Calu3 (cell line): ENCODE measurements at regions not wholly inside any gene's neighbourhood (a gene's known extent, or its start where the extent isn't known, plus 50 kb on each side); places are given as distances from the start of the nearest gene placed in this dataset.

Experiments used
- BruUV-seq: library from RNA; stranded (reverse); fragments of 400-500 nt; replicated peaks from 2 replicates; lab custom pipeline; 2021; lab: Mats Ljungman, UMichigan
- CTCF ChIA-PET: fragments of 300-600 bp; sonication (Branson Sonifier 250); formaldehyde crosslinking; loops from one replicate; lab custom pipeline; 2022; ENCODE audit warnings: antibody characterized with exemption; lab: Charles Lee
- DNase-seq: peaks from one replicate; pipeline ENCODE4 v3.0.0; 2022
- H3K27ac Mint-ChIP-seq: one replicate; pipeline ENCODE4 v1.8.0; 2022; ENCODE audit warnings: mixed read lengths; ENCODE audit not compliant: unreplicated experiment
- H3K27me3 Mint-ChIP-seq: one replicate; pipeline ENCODE4 v1.8.0; 2022; ENCODE audit warnings: mixed read lengths; ENCODE audit not compliant: unreplicated experiment
- H3K36me3 Mint-ChIP-seq: one replicate; pipeline ENCODE4 v1.8.0; 2022; ENCODE audit warnings: mild to moderate bottlenecking, moderate library complexity, mixed read lengths; ENCODE audit not compliant: insufficient read depth, unreplicated experiment
- H3K4me1 Mint-ChIP-seq: one replicate; pipeline ENCODE4 v1.8.0; 2022; ENCODE audit warnings: mild to moderate bottlenecking, low read depth, mixed read lengths; ENCODE audit not compliant: unreplicated experiment
- H3K4me3 Mint-ChIP-seq: one replicate; pipeline ENCODE4 v1.8.0; 2022; ENCODE audit warnings: mild to moderate bottlenecking, low read depth, moderate library complexity, mixed read lengths; ENCODE audit not compliant: unreplicated experiment
- H3K9me3 Mint-ChIP-seq: one replicate; pipeline ENCODE4 v1.8.0; 2022; ENCODE audit warnings: low read depth, mixed read lengths; ENCODE audit not compliant: unreplicated experiment
- CTCF ChIP-seq: fragments of 200-600 bp; IDR thresholded peaks from one replicate; pipeline ENCODE4 v1.8.0; 2022; ENCODE audit warnings: antibody characterized with exemption; ENCODE audit not compliant: unreplicated experiment
- intact Hi-C: fragments of 100-400 bp; cut with micrococcal nuclease; formaldehyde crosslinking; loops from one replicate; pipeline ENCODE4 v1.10.0; 2022; ENCODE audit not compliant: unreplicated experiment

DNA sequence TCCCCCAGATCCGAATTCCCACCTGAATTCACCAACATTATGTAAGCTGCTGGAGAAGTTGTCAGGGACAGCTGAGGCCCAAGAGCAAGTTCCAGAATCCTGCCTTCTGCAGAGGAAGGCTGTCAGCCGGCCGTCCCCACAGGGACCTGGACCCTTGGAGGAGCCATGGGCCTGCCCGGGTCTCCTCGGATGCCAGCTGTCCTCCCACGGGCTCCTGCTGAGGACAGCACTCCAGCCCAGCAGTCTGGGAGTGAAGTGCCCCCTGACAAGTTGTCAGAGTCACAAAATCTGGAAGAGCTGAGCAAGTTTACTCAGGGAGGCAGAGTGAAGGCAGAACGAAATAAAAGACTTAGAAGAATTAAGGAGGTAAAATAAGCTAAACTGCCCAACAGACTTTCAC lies 192.5 kb upstream of the DAPK1 start:
- no peaks in the 10 kb centered on the region for H3K4me1 Mint-ChIP-seq
- H3K4me3 Mint-ChIP-seq = no peak overlapping the region
- intact Hi-C loops = no loop called here
- no peak for DNase-seq
- no peaks in the 10 kb centered on the region for H3K36me3 Mint-ChIP-seq
- peaks cover 54% of the 10 kb centered on the region for H3K27me3 Mint-ChIP-seq
- CTCF ChIA-PET = no interaction called here
- no TSS peak for BruUV-seq
- no peak overlapping the region for H3K27ac Mint-ChIP-seq
- no peak for TF ChIP-seq CTCF
- H3K9me3 Mint-ChIP-seq = no peaks in the 10 kb centered on the region

DNA sequence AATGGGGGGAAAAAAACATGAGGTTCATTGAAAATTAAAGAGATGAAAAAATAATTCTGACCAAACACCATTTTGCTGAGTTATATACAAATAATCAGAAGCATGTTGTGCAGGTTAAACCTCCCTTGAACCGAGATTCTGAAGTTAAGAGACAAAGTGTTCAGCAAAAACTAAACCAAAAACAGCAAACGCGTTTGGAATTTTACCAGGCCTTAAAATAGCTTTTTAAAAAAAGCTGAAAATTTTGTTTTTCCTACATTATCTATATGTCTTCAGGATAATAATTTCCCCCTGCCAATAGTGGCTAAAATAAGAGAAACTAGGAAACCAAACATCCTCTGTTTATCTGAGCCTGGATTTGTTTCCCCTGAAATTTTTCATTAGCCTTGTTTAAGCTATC lies 191.7 kb upstream of the DAPK1 start:
- CTCF ChIA-PET = no interaction called here
- H3K27me3 Mint-ChIP-seq = peaks cover 51% of the 10 kb centered on the region
- no peaks in the 10 kb centered on the region for H3K4me1 Mint-ChIP-seq
- no peak for DNase-seq
- intact Hi-C loops = no loop called here
- no peak for TF ChIP-seq CTCF
- no peak overlapping the region for H3K4me3 Mint-ChIP-seq
- H3K36me3 Mint-ChIP-seq = no peaks in the 10 kb centered on the region
- H3K27ac Mint-ChIP-seq = no peak overlapping the region
- BruUV-seq = no TSS peak
- H3K9me3 Mint-ChIP-seq = no peaks in the 10 kb centered on the region

GRCh38 chr9:87307848-87308247 lies 189.8 kb upstream of the DAPK1 start:
- Mint-ChIP-seq H3K27ac (no peak overlapping the region), H3K36me3 (no peaks in the 10 kb centered on the region), H3K4me3 (no peak overlapping the region), H3K9me3 (no peaks in the 10 kb centered on the region), H3K4me1 (no peaks in the 10 kb centered on the region), H3K27me3 (peaks cover 56% of the 10 kb centered on the region)
- intact Hi-C loops = no loop called here
- no TSS peak for BruUV-seq
- no peak for TF ChIP-seq CTCF
- CTCF ChIA-PET = no interaction called here
- DNase-seq = no peak

- intact Hi-C loops = no loop called here
- H3K9me3 Mint-ChIP-seq = no peaks in the 10 kb centered on the region
- TF ChIP-seq CTCF = no peak
- BruUV-seq = no TSS peak
- no peak overlapping the region for H3K4me3 Mint-ChIP-seq
- H3K36me3 Mint-ChIP-seq = no peaks in the 10 kb centered on the region
- H3K27ac Mint-ChIP-seq = no peak overlapping the region
- CTCF ChIA-PET = no interaction called here
- peaks cover 45% of the 10 kb centered on the region for H3K27me3 Mint-ChIP-seq
- no peaks in the 10 kb centered on the region for H3K4me1 Mint-ChIP-seq
- no peak for DNase-seq
Measured at GRCh38 chr9:87309236-87309635, 188.4 kb upstream of the DAPK1 start.
